ENCODE measurements at regions not wholly inside any gene's neighbourhood (a gene's known extent, or its start where the extent isn't known, plus 50 kb on each side); places are given as distances from the start of the nearest gene placed in this dataset.

- CTCF ChIA-PET, result no interaction called here
- intact Hi-C loops (cut with micrococcal nuclease), result no loop called here
- Histone ChIP-seq H3K9me3 (replicated peaks; ENCODE audit: control insufficient read depth, insufficient read depth, low read length) (no peaks in the 10 kb centered on the region), H3K27me3 (ENCODE audit: control insufficient read depth in 2 of 2, insufficient read depth in 2 of 2, low read length in 2 of 2) (no peaks in the 10 kb centered on the region), H3K4me2 (ENCODE audit: insufficient read depth, low read length) (peak overlapping the region; percentile 27), H2AFZ (ENCODE audit: low read depth, low read length) (no peak overlapping the region), H3K27ac (ENCODE audit: insufficient read depth, low read depth, low read length) (peak overlapping the region; percentile 19), H3K4me3 (replicated peaks in 1 of 3; ENCODE audit: insufficient read depth in 1 of 3, low read depth in 1 of 3, low read length in 3 of 3) (no peak overlapping the region), H3K36me3 (ENCODE audit: control insufficient read depth in 2 of 2, extremely low read depth in 1 of 2, insufficient read depth in 2 of 2, low read length in 2 of 2) (no peaks in the 10 kb centered on the region), H3K9ac (replicated peaks; ENCODE audit: extremely low read depth, insufficient read depth, low read length) (no peak overlapping the region), H3K79me2 (ENCODE audit: control insufficient read depth, insufficient read depth, low read length) (no peaks in the 10 kb centered on the region), H3K9me1 (replicated peaks; ENCODE audit: control insufficient read depth, extremely low read depth, insufficient read depth, low read length) (no peaks in the 10 kb centered on the region), H4K20me1 (replicated peaks; ENCODE audit: control insufficient read depth, extremely low read depth, insufficient read depth, low read length) (no peaks in the 10 kb centered on the region), H3K4me1 (ENCODE audit: control insufficient read depth, extremely low read depth, insufficient read depth, low read length) (peaks cover 48% of the 10 kb centered on the region)
- BruUV-seq (replicated peaks), result no TSS peak
- dilution Hi-C loops (cut with MboI; ENCODE audit: extremely low pct_ligation_motif_present, low sequenced_read_pairs), result no loop called here
- POLR2A ChIA-PET, result no interaction called here
- TF ChIP-seq JUN (IDR thresholded peaks at IDR 0.05; ENCODE audit: borderline replicate concordance, insufficient read depth, insufficient read length, low read depth), result no peak
- no peak for TF ChIP-seq POLR2A (IDR thresholded peaks at IDR 0.05; ENCODE audit: low read depth, low read length)
- no peak for TF ChIP-seq GATA2 (IDR thresholded peaks at IDR 0.05; ENCODE audit: insufficient read depth, insufficient read length, low read depth, low read length)
- TF ChIP-seq MYC (IDR thresholded peaks at IDR 0.05; ENCODE audit: low read depth, low read length), result no peak
- no peak for TF ChIP-seq FOS (IDR thresholded peaks at IDR 0.05; ENCODE audit: borderline replicate concordance, insufficient read depth, low read length)
- TF ChIP-seq, protein P1, sequence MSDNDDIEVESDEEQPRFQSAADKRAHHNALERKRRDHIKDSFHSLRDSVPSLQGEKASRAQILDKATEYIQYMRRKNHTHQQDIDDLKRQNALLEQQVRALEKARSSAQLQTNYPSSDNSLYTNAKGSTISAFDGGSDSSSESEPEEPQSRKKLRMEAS (IDR thresholded peaks at IDR 0.05; ENCODE audit: insufficient read depth, insufficient read length), result no peak
- no peak for TF ChIP-seq CTCF (IDR thresholded peaks at IDR 0.05; ENCODE audit: extremely low read depth in 1 of 2, insufficient read depth in 1 of 2, low read depth in 1 of 2, low read length in 2 of 2)
- no peak for TF ChIP-seq EZH2 (IDR thresholded peaks at IDR 0.05; ENCODE audit: borderline replicate concordance, low read depth, low read length, severe bottlenecking)
- TF ChIP-seq POLR2AphosphoS5 (IDR thresholded peaks at IDR 0.05; ENCODE audit: insufficient read depth, low read depth, low read length), result no peak
- FAIRE-seq (peak; percentile 24), DNase-seq (ENCODE audit: low read depth, low spot score) (peak; percentile 31)
Observed at GRCh38 chr6:104642871-104643270, 216.8 kb downstream of the HACE1 start.

Measured in endothelial cell of umbilical vein (primary cell).